ENCODE measurements at regions not wholly inside any gene's neighbourhood (a gene's known extent, or its start where the extent isn't known, plus 50 kb on each side); places are given as distances from the start of the nearest gene placed in this dataset.

GRCh38 chr2:192854031-192854430, 659.3 kb upstream of the TMEFF2 start:
- Histone ChIP-seq H3K36me3 (ENCODE audit: control insufficient read depth in 2 of 2, insufficient read depth in 2 of 2, low read length in 1 of 2) (no peaks in the 10 kb centered on the region), H3K27me3 (replicated peaks in 1 of 2; ENCODE audit: control insufficient read depth in 2 of 2, insufficient read depth in 2 of 2, low read length in 1 of 2) (no peaks in the 10 kb centered on the region), H3K4me3 (no peak overlapping the region), H3K27ac (ENCODE audit: control insufficient read depth, insufficient read depth) (no peak overlapping the region), H3K79me2 (ENCODE audit: control insufficient read depth, insufficient read depth, low read length) (no peaks in the 10 kb centered on the region), H4K20me1 (ENCODE audit: control insufficient read depth, insufficient read depth) (no peaks in the 10 kb centered on the region), H3K4me1 (ENCODE audit: control insufficient read depth, insufficient read depth, low read length) (no peaks in the 10 kb centered on the region), H3K9ac (ENCODE audit: control insufficient read depth, insufficient read depth, low read length) (no peak overlapping the region), H3K9me3 (replicated peaks; ENCODE audit: control insufficient read depth, insufficient read depth, low read length) (no peaks in the 10 kb centered on the region), H2AFZ (ENCODE audit: control insufficient read depth, low read depth, low read length) (no peak overlapping the region), H3K4me2 (ENCODE audit: control insufficient read depth, insufficient read depth) (no peak overlapping the region)
- intact Hi-C loops (cut with micrococcal nuclease; ENCODE audit: unreplicated experiment), result no loop called here
- CTCF ChIA-PET, result no interaction called here
- SMC1A ChIA-PET (ENCODE audit: uncharacterized antibody, unreplicated experiment), result no interaction called here
- in situ Hi-C loops (cut with MboI), result no loop called here
- POLR2A ChIA-PET, result no interaction called here
- FAIRE-seq (no peak), DNase-seq (ENCODE audit: low read depth, low spot score) (no peak), ATAC-seq (no peak)
- RAD21 ChIA-PET (ENCODE audit: unreplicated experiment), result no interaction called here
- TF ChIP-seq POLR2A (IDR thresholded peaks at IDR 0.05; ENCODE audit: low read depth, low read length), result no peak
- TF ChIP-seq, protein P1, sequence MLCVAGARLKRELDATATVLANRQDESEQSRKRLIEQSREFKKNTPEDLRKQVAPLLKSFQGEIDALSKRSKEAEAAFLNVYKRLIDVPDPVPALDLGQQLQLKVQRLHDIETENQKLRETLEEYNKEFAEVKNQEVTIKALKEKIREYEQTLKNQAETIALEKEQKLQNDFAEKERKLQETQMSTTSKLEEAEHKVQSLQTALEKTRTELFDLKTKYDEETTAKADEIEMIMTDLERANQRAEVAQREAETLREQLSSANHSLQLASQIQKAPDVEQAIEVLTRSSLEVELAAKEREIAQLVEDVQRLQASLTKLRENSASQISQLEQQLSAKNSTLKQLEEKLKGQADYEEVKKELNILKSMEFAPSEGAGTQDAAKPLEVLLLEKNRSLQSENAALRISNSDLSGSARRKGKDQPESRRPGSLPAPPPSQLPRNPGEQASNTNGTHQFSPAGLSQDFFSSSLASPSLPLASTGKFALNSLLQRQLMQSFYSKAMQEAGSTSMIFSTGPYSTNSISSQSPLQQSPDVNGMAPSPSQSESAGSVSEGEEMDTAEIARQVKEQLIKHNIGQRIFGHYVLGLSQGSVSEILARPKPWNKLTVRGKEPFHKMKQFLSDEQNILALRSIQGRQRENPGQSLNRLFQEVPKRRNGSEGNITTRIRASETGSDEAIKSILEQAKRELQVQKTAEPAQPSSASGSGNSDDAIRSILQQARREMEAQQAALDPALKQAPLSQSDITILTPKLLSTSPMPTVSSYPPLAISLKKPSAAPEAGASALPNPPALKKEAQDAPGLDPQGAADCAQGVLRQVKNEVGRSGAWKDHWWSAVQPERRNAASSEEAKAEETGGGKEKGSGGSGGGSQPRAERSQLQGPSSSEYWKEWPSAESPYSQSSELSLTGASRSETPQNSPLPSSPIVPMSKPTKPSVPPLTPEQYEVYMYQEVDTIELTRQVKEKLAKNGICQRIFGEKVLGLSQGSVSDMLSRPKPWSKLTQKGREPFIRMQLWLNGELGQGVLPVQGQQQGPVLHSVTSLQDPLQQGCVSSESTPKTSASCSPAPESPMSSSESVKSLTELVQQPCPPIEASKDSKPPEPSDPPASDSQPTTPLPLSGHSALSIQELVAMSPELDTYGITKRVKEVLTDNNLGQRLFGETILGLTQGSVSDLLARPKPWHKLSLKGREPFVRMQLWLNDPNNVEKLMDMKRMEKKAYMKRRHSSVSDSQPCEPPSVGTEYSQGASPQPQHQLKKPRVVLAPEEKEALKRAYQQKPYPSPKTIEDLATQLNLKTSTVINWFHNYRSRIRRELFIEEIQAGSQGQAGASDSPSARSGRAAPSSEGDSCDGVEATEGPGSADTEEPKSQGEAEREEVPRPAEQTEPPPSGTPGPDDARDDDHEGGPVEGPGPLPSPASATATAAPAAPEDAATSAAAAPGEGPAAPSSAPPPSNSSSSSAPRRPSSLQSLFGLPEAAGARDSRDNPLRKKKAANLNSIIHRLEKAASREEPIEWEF (IDR thresholded peaks at IDR 0.05; ENCODE audit: insufficient replicate concordance, low read depth, low read length), result no peak
- TF ChIP-seq, protein P2, sequence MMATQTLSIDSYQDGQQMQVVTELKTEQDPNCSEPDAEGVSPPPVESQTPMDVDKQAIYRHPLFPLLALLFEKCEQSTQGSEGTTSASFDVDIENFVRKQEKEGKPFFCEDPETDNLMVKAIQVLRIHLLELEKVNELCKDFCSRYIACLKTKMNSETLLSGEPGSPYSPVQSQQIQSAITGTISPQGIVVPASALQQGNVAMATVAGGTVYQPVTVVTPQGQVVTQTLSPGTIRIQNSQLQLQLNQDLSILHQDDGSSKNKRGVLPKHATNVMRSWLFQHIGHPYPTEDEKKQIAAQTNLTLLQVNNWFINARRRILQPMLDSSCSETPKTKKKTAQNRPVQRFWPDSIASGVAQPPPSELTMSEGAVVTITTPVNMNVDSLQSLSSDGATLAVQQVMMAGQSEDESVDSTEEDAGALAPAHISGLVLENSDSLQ (IDR thresholded peaks at IDR 0.05), result no peak
- no peak for TF ChIP-seq POU2F2 (IDR thresholded peaks at IDR 0.05; ENCODE audit: borderline replicate concordance, low read depth, low read length)
- TF ChIP-seq ZNF622 (IDR thresholded peaks at IDR 0.05), result no peak
- no peak for TF ChIP-seq CBX5 (IDR thresholded peaks at IDR 0.05; ENCODE audit: low read depth)
- no TSS peak for BruUV-seq (replicated peaks)
- 18% methylated on average over 3 of the region's 3 CpGs for WGBS (ENCODE audit: insufficient coverage, insufficient replicate concordance, low lambda C conversion rate, missing lambda C conversion rate)

All from GM12878 (cell line).